ENCODE measurements at regions not wholly inside any gene's neighbourhood (a gene's known extent, or its start where the extent isn't known, plus 50 kb on each side); places are given as distances from the start of the nearest gene placed in this dataset.
"Not testable (repeated sequence)": the region's sequence is repeated elsewhere in the genome, so short reads cannot be mapped to it uniquely, and the experiment has no call there.

- no peak overlapping the region for H3K4me3 ChIP-seq (ENCODE audit: low read depth, low read length)
- no peak for DNase-seq (ENCODE audit: low read depth)
- no peak for TF ChIP-seq CTCF (IDR thresholded peaks at IDR 0.05; ENCODE audit: insufficient read depth, low read depth, low read length, missing control alignments)
These were observed 282.1 kb downstream of the C16orf95 start for GRCh38 chr16:87035053-87035452.

GRCh38 chr16:87037012-87037411, 280.2 kb downstream of the C16orf95 start:
- no peak for DNase-seq (ENCODE audit: low read depth)
- H3K4me3 ChIP-seq (ENCODE audit: low read depth, low read length) = no peak overlapping the region
- no peak for TF ChIP-seq CTCF (IDR thresholded peaks at IDR 0.05; ENCODE audit: insufficient read depth, low read depth, low read length, missing control alignments)

GRCh38 chr16:87038528-87038927, 278.7 kb downstream of the C16orf95 start:
- H3K4me3 ChIP-seq (ENCODE audit: low read depth, low read length); DNase-seq (ENCODE audit: low read depth): not testable (repeated sequence)

- no peak overlapping the region for H3K4me3 ChIP-seq (ENCODE audit: low read depth, low read length)
- TF ChIP-seq CTCF (IDR thresholded peaks at IDR 0.05; ENCODE audit: insufficient read depth, low read depth, low read length, missing control alignments) = no peak
- DNase-seq (ENCODE audit: low read depth) = no peak
These were observed 276.7 kb downstream of the C16orf95 start for GRCh38 chr16:87040169-87041117.

GRCh38 chr16:87041286-87041685, 275.9 kb downstream of the C16orf95 start:
- H3K4me3 ChIP-seq (ENCODE audit: low read depth, low read length) = no peak overlapping the region
- no peak for TF ChIP-seq CTCF (IDR thresholded peaks at IDR 0.05; ENCODE audit: insufficient read depth, low read depth, low read length, missing control alignments)
- no peak for DNase-seq (ENCODE audit: low read depth)

- H3K4me3 ChIP-seq (ENCODE audit: low read depth, low read length) = no peak overlapping the region
- TF ChIP-seq CTCF (IDR thresholded peaks at IDR 0.05; ENCODE audit: insufficient read depth, low read depth, low read length, missing control alignments) = no peak
- DNase-seq (ENCODE audit: low read depth) = no peak
These were observed 274.5 kb downstream of the C16orf95 start for GRCh38 chr16:87042551-87043230.

GRCh38 chr16:87043231-87044031, 273.8 kb downstream of the C16orf95 start:
- TF ChIP-seq CTCF (IDR thresholded peaks at IDR 0.05; ENCODE audit: insufficient read depth, low read depth, low read length, missing control alignments) = no peak
- no peak overlapping the region for H3K4me3 ChIP-seq (ENCODE audit: low read depth, low read length)
- DNase-seq (ENCODE audit: low read depth) = no peak

Measured in GM12865 (cell line).